Bone marrow (tissue), 2 donors: ENCODE measurements at regions not wholly inside any gene's neighbourhood (a gene's known extent, or its start where the extent isn't known, plus 50 kb on each side); places are given as distances from the start of the nearest gene placed in this dataset.
"Not testable (repeated sequence)": the region's sequence is repeated elsewhere in the genome, so short reads cannot be mapped to it uniquely, and the experiment has no call there.

Experiments
- DNase-seq, 2 donors: peaks; one replicate each; lab custom pipeline; 2025; lab: John Stamatoyannopoulos, UW

DNA sequence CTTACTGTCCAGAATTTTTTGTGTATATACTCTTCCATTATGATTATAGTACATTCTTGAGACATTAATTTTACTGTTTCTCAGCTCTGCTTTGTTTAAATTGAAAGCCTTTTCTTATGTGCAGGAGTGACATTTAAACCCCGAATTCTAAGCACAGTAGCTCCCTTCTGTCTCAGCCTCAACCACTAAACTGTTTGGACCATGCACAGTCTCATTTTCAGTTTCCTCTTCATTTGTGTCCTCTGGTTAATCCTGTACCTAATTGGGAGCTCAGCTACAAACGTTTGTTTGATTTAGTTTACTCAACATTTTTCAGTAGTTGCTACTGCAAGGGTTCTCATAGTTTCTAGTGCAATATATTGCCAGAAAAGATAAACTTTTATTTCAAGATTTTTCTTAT, 206.3 kb downstream of the SLITRK5 start:
- DNase-seq = no peak

DNA sequence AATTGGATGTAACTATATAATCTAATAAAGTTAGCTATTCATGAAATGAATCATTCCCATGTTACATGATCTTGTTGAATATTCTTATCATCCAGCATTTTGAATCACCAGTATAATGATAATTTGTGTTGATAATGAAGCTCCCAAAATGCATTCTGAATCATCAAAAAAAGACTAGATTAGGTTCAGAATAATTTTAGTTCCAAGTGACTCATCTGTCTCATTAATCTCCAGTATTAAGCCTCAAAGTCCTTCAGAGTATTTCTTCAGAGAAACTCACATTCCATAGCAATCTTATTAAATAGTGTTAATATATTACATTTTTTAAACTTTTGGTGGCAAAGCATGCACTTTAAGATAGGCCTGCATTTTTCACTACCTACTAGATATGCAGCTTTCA, 207.5 kb downstream of the SLITRK5 start:
- no peak for DNase-seq

DNA sequence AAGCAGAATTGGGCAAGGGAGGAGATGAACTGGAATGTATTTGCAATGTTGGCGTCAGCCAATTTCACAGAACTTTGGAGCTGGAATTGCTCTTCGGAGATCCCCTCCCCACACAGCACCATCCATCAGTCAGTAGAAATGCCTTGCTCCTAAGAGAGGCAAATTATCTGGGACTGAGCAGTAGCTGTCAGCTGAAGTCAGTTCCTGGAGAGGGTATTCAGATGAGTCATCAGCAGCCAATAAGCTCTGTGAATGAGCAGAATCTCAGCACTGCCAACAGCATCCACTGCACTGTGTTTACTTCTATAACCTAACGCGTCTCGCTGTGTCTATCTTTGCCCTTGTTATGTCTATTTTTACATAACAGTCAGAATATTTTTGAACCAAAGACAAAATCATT, 213.7 kb downstream of the SLITRK5 start:
- no peak for DNase-seq

DNA sequence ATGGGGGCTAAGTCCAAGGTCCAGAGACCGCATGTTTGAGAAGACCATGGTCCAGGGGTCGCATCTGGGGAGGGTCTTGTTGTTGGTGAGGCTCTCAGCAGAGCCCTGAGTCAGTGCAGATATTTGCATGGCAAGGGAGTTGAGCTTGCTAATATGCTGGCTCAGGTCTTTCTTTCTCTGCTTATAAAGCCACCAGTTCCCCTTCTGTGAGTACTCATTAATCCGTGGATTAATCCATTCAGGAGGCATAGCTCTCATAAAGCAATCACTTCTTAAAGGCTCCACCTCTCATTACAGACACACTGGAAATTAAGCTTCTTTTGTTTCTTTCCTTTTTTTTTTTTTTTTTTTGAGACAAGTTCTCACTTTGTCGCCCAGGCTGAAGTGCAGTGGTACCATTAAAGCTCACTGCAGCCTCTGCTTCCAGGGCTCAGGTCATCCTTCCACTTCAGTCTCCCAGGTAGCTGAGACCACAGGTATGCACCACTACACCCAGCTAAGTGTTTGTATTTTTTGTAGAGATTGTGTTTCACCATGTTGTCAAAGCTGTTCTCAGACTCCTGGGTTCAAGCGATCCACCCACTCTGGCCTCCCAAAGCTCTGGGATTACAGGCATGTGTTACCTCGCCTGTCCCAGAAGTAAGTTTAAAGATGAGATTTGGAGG, 216.4 kb downstream of the SLITRK5 start:
- DNase-seq = no peak

DNA sequence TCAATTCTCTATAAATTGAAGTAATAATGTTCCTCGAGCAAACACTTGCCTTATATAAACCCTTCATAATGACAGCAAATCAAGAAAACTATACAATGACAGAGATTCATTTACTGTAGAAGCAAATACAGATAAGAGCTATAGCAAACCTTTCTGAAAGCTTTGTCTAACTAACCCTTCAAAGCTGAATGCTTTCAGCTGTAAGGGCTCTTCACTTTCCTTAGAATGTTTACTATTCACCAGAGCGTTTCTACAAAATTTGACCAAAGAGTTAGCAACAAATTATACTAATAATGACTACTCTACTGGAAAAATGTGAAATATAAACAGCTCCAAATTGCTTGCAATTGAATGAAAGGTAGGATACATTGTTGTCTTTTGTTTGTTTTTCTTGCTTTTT, 218.1 kb downstream of the SLITRK5 start:
- no peak for DNase-seq

DNA sequence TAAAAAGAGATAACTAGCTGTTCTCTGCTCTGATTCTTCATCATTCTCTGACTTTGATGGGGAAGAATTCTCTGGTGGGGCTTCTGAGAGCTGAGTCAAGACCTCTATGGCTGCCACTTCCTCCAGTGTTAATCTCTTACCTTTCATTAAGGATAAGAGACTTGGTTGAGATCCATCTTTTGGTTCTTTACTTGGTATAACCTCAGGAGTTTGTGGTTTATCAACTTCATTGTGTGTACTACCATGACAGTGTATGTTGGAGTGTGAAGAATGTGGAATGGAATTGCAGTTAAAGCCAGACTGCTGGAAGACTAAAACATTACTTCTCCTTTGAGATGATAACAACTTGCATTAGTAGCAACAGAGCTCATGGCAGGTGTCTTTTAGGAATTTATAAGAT, 222.0 kb downstream of the SLITRK5 start:
- DNase-seq = no peak

DNA sequence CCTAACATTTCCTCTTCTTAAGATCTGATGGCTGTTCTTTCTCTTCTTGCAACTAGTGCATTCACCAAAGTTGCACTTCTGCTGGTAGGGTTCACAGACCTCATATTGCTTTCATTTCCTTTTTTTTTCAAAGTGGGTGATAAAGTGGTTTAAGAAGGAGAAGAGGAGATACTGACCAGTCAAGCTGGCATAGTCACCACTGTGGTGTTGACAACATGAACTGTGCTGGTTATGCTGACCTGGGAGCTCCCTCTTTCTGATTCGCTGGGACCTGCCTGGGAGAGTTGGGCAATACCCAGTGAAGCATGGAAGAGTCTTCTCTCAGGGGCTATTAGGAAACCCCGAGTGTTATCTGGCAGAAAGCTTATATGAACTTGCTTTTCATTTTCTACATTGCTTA, 222.9 kb downstream of the SLITRK5 start:
- no peak for DNase-seq

DNA sequence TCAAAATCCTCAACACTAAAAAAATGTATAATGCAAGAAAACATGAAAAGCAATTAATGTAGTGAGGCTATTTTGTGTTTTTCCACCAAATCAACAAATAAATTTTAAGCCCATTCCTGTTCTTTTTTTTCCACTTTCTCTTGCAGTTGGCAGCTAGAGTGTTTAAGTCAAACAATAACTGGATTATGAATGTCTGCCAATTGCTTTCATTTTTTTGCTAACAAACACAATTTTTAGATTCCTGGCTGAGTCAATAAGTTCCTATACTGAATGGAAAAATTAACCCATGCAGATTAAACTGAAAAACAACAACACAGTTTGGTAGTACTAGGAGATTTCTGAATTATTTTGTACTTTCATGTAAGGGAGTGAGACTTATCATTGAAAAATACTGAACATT, 232.4 kb downstream of the SLITRK5 start:
- DNase-seq = no peak

DNA sequence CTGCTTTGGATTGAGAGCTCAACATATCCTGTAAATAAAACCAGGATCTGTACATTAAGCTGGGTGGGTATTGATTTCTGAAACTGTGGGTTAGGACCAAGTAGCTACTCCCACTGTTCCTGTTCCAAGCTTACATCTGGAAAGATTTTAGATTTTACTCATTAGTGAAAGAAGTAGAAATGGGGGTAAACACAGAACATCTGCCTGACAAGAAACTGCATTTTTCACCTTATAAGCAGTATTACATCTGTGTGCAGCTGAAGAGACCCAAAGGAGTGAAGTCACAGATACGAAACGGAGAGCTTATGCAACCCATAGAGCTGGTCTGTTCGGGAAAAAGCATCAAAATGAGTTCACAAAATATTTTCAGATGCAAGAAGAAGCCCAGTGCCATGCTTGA, 235.2 kb downstream of the SLITRK5 start:
- DNase-seq = no peak

DNA sequence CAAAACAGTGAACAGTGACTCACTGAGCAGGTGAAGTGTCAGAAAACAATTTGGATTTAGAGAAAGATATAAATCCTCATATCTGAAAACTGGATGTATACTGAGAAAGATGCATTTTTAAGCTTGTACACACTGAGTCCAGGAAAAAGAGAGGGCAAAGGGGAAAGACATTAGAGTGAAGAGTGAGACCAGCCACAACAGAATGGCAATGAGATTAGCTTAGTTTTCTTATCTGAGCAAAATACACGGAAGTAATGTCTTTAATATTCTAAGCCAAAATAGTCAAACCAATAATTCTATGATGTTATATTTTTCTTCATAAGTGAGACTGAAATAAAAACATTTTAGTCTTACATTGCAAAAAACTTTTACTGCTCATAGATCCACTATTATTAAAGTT, 236.0 kb downstream of the SLITRK5 start:
- DNase-seq = no peak

DNA sequence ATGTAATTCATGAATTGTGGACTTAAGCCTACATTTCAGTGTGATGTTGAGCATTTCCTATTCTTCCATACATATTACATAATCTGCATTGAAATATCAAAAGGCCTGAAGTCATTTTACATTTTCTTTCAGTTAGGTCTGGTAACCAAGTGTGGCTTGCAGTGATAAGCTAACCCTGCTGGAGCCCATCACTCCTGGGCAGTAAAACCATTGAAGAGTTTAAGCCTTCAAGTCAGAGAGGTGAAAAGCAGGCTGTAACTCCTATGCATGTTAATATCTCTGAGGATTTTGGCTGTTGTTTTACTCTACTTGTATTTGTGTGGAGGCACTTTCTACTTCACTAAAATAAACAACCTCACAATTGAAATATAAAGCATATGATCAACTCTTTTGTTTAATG, 248.8 kb downstream of the SLITRK5 start:
- no peak for DNase-seq

DNA sequence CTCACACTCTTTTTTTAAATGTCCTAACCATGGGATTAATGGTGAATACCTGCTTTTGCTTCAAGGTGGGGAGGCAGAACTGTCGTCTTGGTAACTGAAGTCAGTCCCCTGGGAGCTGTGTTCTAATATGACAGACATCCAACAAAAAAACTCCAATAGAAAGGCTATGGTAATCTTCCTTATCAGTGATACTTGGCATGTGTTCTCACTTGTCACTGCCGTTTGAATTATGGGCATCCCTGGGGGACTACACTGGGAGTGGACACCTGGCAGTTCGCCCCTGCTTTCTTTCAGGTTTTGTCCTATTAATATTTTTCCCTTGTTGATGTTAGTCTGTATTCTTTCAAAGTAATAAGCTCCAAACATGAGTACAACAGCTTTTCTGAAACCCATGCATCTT, 252.6 kb downstream of the SLITRK5 start:
- no peak for DNase-seq

DNA sequence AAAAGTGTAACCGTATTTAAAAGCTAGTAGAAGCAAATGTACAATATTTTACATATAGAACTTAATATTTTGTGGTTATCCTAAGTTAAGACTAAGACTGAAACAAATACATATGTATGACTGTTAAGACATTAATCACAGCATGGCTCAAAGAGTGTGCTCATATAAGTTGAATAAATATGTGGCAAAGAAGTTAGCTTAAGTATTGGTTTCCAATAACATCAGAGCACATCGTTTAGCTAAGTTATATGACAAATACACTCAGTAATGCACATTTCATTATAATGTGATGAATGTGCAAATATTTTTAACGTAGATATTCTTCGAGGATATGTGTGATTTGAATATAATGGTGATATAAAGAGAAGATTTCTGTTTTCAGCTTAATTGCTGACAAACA, 253.8 kb downstream of the SLITRK5 start:
- DNase-seq = no peak

DNA sequence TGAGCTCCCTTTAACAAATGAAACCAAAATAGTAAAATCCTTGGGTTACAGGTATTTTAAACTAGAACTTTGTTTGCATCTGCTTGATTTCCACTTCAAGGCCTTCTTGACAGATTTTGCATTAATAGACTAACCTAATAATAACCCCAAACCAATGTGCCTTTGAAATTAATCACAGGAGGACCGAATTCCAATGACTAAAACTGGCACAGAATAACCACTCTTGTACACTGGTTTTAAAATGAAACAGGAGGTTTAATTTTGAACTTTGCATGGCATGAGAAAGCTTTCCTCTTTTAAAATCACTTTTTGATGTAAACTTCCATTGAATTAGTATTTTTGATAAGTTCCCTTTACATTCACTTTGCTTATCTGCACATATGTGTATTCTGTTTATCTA, 269.6 kb downstream of the SLITRK5 start:
- DNase-seq = no peak

DNA sequence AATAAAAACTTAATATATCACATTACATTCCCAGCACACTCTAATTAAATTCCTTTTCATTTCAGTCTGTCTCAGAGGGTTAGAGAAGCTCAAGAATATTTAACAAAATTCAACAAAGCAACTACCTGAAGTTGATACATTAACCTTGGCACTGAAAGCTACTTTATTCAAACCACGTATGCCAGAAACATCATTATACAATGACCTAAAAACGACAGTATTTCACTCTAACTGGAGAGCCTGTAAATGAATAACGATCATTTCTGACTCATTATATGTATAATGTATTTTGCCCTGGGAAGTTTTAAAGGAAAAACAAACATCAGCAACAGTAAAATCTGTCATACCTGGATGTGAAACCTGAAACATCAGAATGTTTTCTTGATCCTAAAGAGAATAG, 270.1 kb downstream of the SLITRK5 start:
- DNase-seq = no peak

DNA sequence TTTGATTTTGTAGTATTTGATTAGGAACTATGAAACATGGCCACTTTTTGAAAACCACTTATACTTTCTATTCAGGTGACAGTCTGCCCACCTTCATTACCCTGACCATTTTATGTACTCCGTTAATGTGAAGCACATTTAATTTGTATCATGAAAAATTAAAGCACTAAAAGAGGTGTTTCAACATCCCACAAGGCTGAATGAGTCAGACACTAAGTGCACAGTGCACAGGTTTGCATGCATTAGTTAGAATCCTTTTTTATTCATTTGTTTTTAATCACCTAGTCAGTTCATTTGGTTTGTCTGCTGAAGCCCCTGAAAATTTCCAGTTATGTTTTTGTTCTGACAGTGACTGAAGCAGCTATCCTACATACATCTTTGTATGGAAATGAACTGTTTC, 271.0 kb downstream of the SLITRK5 start:
- DNase-seq = no peak

DNA sequence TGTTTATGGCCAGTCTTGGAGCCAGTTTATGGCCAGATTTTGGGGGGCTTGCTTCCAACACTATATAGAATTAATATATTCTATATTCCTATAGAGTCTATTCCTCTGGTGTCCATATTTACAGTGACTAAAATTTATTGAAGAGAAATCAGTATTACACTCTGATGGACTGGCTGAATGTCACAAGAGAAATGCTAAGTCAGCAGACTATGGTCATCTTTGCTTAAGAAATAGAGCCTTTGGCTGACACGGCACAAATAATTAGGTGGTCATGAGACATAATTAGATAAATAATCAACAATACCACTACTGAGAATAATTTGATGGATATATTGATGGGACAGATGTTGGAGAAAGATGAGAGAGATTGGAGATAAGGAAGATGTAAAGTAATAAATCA, 272.9 kb downstream of the SLITRK5 start:
- no peak for DNase-seq

DNA sequence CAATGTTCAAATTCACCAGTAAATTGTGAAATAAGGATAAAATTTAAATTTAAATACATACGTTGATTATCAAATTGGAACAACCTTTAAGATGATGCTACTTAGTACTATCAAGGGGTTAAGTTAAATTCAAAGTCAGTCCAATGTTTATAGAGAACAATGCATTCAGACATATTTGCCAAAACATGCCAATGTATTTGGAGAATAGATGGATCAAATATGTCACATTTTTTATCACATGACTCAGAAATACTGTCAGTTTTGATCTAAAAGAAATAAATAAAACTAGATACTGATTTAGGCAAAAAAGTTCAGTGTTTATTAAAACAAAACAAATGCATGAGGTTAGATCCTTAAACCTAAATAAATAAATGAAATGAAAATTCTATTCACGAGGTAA, 281.2 kb downstream of the SLITRK5 start:
- DNase-seq = no peak

DNA sequence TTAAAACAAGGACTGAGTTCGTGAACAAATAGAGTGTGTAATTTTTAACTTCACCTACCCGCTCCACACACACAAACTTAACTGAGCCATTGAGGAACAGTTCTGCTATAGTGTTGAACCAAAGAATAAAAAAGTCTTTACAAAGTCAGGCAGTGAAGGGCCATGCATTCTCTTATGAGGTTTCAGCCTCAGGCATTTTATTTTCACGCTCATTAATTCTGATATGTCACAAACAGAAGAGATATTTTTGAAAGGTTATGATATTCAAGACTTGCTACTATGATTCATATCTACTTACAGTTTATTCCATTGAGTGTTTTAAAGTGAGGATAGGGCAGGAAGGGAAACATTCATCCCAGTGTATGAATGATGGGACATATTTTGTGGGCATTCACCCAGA, 282.2 kb downstream of the SLITRK5 start:
- DNase-seq = no peak

DNA sequence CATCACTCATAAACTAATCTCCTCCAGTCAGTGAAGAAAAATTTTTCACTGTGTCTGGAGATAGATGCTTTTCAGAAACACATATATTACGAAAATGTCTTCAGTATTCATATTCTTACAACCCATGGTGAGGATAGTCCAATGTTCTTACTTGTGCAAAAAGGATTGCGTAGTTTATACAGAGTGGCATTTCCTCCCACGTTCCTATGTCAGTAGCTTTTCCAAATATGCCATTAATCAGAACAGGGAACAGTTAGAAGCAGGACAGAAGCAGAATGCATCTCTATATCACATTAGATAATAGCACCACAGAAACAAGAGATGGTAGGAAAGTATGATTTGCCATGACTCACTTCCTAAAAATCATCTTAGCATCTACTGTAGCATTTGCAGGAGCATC, 282.9 kb downstream of the SLITRK5 start:
- DNase-seq = no peak

DNA sequence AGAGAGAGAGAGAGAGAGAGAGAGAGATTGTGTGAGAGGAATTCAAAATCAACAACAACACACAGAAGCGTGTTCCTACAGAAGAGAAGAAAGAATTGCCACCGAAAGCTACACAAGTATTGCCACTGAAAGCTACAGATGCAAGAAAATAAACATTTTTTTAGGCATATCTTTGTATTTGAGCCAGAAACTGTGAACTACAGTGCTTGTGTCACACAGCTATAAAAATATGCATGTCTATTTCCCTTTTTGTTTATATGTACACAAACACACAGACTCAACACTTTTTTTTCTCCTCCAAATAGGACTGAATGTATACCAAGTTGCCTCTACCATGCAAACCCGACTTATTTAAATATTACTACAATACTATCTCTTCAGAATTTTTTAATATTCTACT, 290.4 kb downstream of the SLITRK5 start:
- no peak for DNase-seq

DNA sequence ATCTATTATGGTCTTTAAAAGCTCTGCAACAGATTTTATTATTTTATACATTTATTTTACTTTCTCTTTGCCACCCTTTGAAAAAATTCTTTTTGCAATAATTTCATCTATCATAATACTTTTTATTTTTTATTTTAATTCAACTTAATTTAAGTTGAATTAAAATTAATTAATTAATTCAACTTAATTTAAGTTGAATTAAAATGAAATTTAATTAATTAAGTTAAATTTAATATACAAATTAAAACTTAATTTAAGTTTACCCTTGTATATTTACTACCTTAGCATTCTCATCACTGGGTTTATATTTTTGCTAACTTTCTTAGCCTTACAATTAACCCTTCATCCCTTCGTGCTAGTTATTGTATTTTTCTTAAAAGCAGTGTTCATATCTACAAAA, 301.4 kb downstream of the SLITRK5 start:
- no peak for DNase-seq

DNA sequence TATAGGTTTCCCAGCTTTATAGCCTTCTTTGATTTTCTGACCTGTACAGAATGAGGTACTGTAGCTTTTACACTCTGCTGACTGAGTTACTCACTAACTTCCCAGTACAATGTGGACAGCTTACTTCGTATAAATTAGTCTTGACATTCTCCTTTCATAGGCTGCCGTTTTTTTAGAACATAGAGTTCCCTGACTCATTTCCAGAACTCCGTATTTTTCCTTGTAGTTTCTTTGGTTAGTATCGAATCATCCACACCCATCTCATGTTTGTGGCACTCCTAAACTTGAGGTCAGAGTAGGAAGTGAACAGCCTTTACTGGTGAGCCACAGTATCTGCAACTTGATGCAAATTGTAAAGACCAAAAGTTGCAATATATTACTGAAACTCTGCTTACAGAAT, 303.9 kb downstream of the SLITRK5 start:
- no peak for DNase-seq

DNA sequence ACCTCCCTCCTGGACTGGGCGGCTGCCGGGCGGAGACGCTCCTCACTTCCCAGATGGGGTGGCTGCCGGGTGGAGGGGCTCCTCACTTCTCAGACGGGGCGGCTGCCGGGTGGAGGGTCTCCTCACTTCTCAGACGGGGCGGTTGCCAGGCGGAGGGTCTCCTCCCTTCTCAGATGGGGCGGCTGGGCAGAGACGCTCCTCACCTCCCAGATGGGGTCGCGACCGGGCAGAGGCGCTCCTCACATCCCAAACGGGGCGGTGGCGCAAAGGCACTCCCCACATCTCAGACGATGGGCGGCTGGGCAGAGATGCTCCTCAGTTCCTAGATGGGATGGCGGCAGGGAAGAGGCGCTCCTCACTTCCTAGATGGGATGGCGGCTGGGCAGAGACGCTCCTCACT, 305.5 kb downstream of the SLITRK5 start:
- not testable (repeated sequence) for DNase-seq

DNA sequence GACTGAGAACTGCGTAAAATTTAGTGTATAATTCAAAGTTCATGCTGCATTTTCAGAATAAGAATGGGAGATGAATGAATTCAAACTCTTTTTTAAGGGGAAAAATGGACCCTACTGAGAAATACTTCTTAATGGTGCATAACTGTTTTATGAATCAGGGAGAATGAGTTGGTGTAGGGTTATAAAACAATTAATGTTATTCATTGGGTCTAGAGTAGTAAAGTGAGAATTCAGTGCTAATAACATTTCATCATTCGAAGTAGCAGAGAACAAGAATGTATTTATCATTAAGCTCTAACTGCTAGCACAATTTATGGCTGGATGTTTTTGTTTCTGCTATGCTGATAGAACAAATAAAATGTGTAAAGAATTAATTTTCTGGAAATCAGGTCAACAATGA, 310.2 kb downstream of the SLITRK5 start:
- no peak for DNase-seq
